ENCODE measurements at regions not wholly inside any gene's neighbourhood (a gene's known extent, or its start where the extent isn't known, plus 50 kb on each side); places are given as distances from the start of the nearest gene placed in this dataset.

- H3K4me3 ChIP-seq (replicated peaks; ENCODE audit: low read depth, low read length), result no peak overlapping the region
- TF ChIP-seq CTCF (IDR thresholded peaks at IDR 0.05; ENCODE audit: low read length, missing control alignments), result no peak
- DNase-seq (ENCODE audit: low read depth), result no peak
These were observed 373.5 kb downstream of the CDC5L start for GRCh38 chr6:44761046-44761445.

GRCh38 chr6:44762496-44762895 lies 375.0 kb downstream of the CDC5L start:
- no peak for TF ChIP-seq CTCF (IDR thresholded peaks at IDR 0.05; ENCODE audit: low read length, missing control alignments)
- H3K4me3 ChIP-seq (replicated peaks; ENCODE audit: low read depth, low read length), result no peak overlapping the region
- no peak for DNase-seq (ENCODE audit: low read depth)

- no peak for DNase-seq (ENCODE audit: low read depth)
- no peak overlapping the region for H3K4me3 ChIP-seq (replicated peaks; ENCODE audit: low read depth, low read length)
- TF ChIP-seq CTCF (IDR thresholded peaks at IDR 0.05; ENCODE audit: low read length, missing control alignments), result no peak
These were observed 384.3 kb downstream of the CDC5L start for GRCh38 chr6:44771647-44772415.

GRCh38 chr6:44772838-44773237 lies 385.3 kb downstream of the CDC5L start:
- no peak for TF ChIP-seq CTCF (IDR thresholded peaks at IDR 0.05; ENCODE audit: low read length, missing control alignments)
- H3K4me3 ChIP-seq (replicated peaks; ENCODE audit: low read depth, low read length), result no peak overlapping the region
- no peak for DNase-seq (ENCODE audit: low read depth)

- H3K4me3 ChIP-seq (replicated peaks; ENCODE audit: low read depth, low read length), result no peak overlapping the region
- TF ChIP-seq CTCF (IDR thresholded peaks at IDR 0.05; ENCODE audit: low read length, missing control alignments), result no peak
- DNase-seq (ENCODE audit: low read depth), result no peak
These were observed 387.6 kb downstream of the CDC5L start for GRCh38 chr6:44775121-44775520.

GRCh38 chr6:44776344-44776743 lies 388.8 kb downstream of the CDC5L start:
- H3K4me3 ChIP-seq (replicated peaks; ENCODE audit: low read depth, low read length), result no peak overlapping the region
- no peak for DNase-seq (ENCODE audit: low read depth)
- no peak for TF ChIP-seq CTCF (IDR thresholded peaks at IDR 0.05; ENCODE audit: low read length, missing control alignments)

GRCh38 chr6:44778513-44778912 lies 391.0 kb downstream of the CDC5L start:
- DNase-seq (ENCODE audit: low read depth), result no peak
- TF ChIP-seq CTCF (IDR thresholded peaks at IDR 0.05; ENCODE audit: low read length, missing control alignments), result no peak
- no peak overlapping the region for H3K4me3 ChIP-seq (replicated peaks; ENCODE audit: low read depth, low read length)
